HUES6 (cell line): ENCODE measurements at regions not wholly inside any gene's neighbourhood (a gene's known extent, or its start where the extent isn't known, plus 50 kb on each side); places are given as distances from the start of the nearest gene placed in this dataset.
A peak's percentile ranks its signal among the peaks of the same experiment; 100 is the strongest.
"Not testable (repeated sequence)": the region's sequence is repeated elsewhere in the genome, so short reads cannot be mapped to it uniquely, and the experiment has no call there.

Experiments used
- H3K27ac ChIP-seq: 2 replicates; pipeline ENCODE4 v1.7.0; 2013; ENCODE audit warnings: low read depth, mild to moderate bottlenecking, low read length, inconsistent platforms
- H3K27me3 ChIP-seq: 2 replicates; pipeline ENCODE4 v1.6.1; 2013; ENCODE audit warnings: low read length; ENCODE audit not compliant: control insufficient read depth, insufficient read depth
- H3K36me3 ChIP-seq: 2 replicates; pipeline ENCODE4 v1.6.1; 2013; ENCODE audit warnings: low read length; ENCODE audit not compliant: control insufficient read depth, insufficient read depth
- H3K4me1 ChIP-seq: 2 replicates; pipeline ENCODE4 v1.6.1; 2013; ENCODE audit warnings: low read length; ENCODE audit not compliant: control insufficient read depth, insufficient read depth
- H3K4me3 ChIP-seq: 2 replicates; pipeline ENCODE4 v1.5.1; 2013; ENCODE audit warnings: low read depth, low read length
- H3K9ac ChIP-seq: one replicate; pipeline ENCODE4 v1.6.1; 2013; ENCODE audit warnings: mild to moderate bottlenecking, low read length
- H3K9me3 ChIP-seq: 2 replicates; pipeline ENCODE4 v1.6.1; 2013; ENCODE audit warnings: low read depth, low read length; ENCODE audit not compliant: control insufficient read depth, insufficient read depth

GRCh38 chr2:134020608-134021007 lies 233.3 kb upstream of the MGAT5 start:
- H3K27me3 ChIP-seq = no peaks in the 10 kb centered on the region
- no peak overlapping the region for H3K4me3 ChIP-seq
- peaks cover 8% of the 10 kb centered on the region for H3K4me1 ChIP-seq
- H3K9ac ChIP-seq = no peak overlapping the region
- H3K9me3 ChIP-seq = no peaks in the 10 kb centered on the region
- no peak overlapping the region for H3K27ac ChIP-seq
- H3K36me3 ChIP-seq = no peaks in the 10 kb centered on the region

- Histone ChIP-seq H3K9me3 (no peaks in the 10 kb centered on the region), H3K36me3 (no peaks in the 10 kb centered on the region), H3K27ac (no peak overlapping the region), H3K9ac (no peak overlapping the region), H3K4me1 (peaks cover 8% of the 10 kb centered on the region), H3K27me3 (no peaks in the 10 kb centered on the region), H3K4me3 (no peak overlapping the region)
These were observed 231.9 kb upstream of the MGAT5 start for GRCh38 chr2:134021830-134022524.

- Histone ChIP-seq H3K9ac (no peak overlapping the region), H3K9me3 (no peaks in the 10 kb centered on the region), H3K27ac (no peak overlapping the region), H3K4me1 (peaks cover 7% of the 10 kb centered on the region), H3K36me3 (no peaks in the 10 kb centered on the region), H3K27me3 (no peaks in the 10 kb centered on the region), H3K4me3 (no peak overlapping the region)
These were observed 230.0 kb upstream of the MGAT5 start for GRCh38 chr2:134023854-134024253.

- no peaks in the 10 kb centered on the region for H3K27me3 ChIP-seq
- no peaks in the 10 kb centered on the region for H3K9me3 ChIP-seq
- H3K9ac ChIP-seq = no peak overlapping the region
- no peaks in the 10 kb centered on the region for H3K36me3 ChIP-seq
- H3K27ac ChIP-seq = no peak overlapping the region
- H3K4me1 ChIP-seq = peaks cover 3% of the 10 kb centered on the region; the same call in 1 of the 2 replicates
- H3K4me3 ChIP-seq = peak overlapping the region; percentile 11; the same call in 1 of the 2 replicates
These were observed 225.9 kb upstream of the MGAT5 start for GRCh38 chr2:134027980-134028379.

GRCh38 chr2:134029418-134029817 lies 224.5 kb upstream of the MGAT5 start:
- Histone ChIP-seq H3K9me3 (no peaks in the 10 kb centered on the region), H3K4me3 (no peak overlapping the region), H3K27ac (no peak overlapping the region), H3K4me1 (peaks cover 3% of the 10 kb centered on the region; the same call in 1 of the 2 replicates), H3K9ac (no peak overlapping the region), H3K27me3 (no peaks in the 10 kb centered on the region), H3K36me3 (no peaks in the 10 kb centered on the region)

GRCh38 chr2:134031539-134031938 lies 222.3 kb upstream of the MGAT5 start:
- no peak overlapping the region for H3K9ac ChIP-seq
- no peaks in the 10 kb centered on the region for H3K9me3 ChIP-seq
- H3K27ac ChIP-seq = no peak overlapping the region
- H3K36me3 ChIP-seq = no peaks in the 10 kb centered on the region
- H3K4me1 ChIP-seq = peaks cover 3% of the 10 kb centered on the region; the same call in 1 of the 2 replicates
- no peak overlapping the region for H3K4me3 ChIP-seq
- no peaks in the 10 kb centered on the region for H3K27me3 ChIP-seq

GRCh38 chr2:134035605-134036370 lies 218.1 kb upstream of the MGAT5 start:
- Histone ChIP-seq H3K4me3 (no peak overlapping the region), H3K27me3 (no peaks in the 10 kb centered on the region), H3K36me3 (no peaks in the 10 kb centered on the region), H3K4me1 (no peaks in the 10 kb centered on the region), H3K27ac (no peak overlapping the region), H3K9me3 (peaks cover 27% of the 10 kb centered on the region), H3K9ac (no peak overlapping the region)

- Histone ChIP-seq H3K27ac (no peak overlapping the region), H3K4me1 (no peaks in the 10 kb centered on the region), H3K27me3 (no peaks in the 10 kb centered on the region), H3K4me3 (no peak overlapping the region), H3K9ac (no peak overlapping the region), H3K9me3 (peaks cover 34% of the 10 kb centered on the region), H3K36me3 (no peaks in the 10 kb centered on the region)
These were observed 213.8 kb upstream of the MGAT5 start for GRCh38 chr2:134039912-134040581.

- H3K27ac ChIP-seq, H3K4me3 ChIP-seq: not testable (repeated sequence)
These were observed 213.2 kb upstream of the MGAT5 start for GRCh38 chr2:134040626-134041172.

GRCh38 chr2:134041877-134042276 lies 212.0 kb upstream of the MGAT5 start:
- Histone ChIP-seq H3K4me3 (no peak overlapping the region), H3K9me3 (peaks cover 33% of the 10 kb centered on the region), H3K27ac (no peak overlapping the region), H3K27me3 (no peaks in the 10 kb centered on the region), H3K9ac (no peak overlapping the region), H3K4me1 (no peaks in the 10 kb centered on the region), H3K36me3 (no peaks in the 10 kb centered on the region)

More at GRCh38 chr2:134040626-134041172, 213.2 kb upstream of the MGAT5 start:
- H3K4me1 ChIP-seq, H3K9ac ChIP-seq, H3K27me3 ChIP-seq, H3K36me3 ChIP-seq: not testable (repeated sequence)
- H3K9me3 ChIP-seq = peaks cover 34% of the 10 kb centered on the region

GRCh38 chr2:134043028-134043427 lies 210.8 kb upstream of the MGAT5 start:
- H3K4me1 ChIP-seq, H3K4me3 ChIP-seq, H3K9ac ChIP-seq, H3K27me3 ChIP-seq, H3K36me3 ChIP-seq, H3K27ac ChIP-seq: not testable (repeated sequence)
- peaks cover 29% of the 10 kb centered on the region for H3K9me3 ChIP-seq
